ENCODE measurements at regions not wholly inside any gene's neighbourhood (a gene's known extent, or its start where the extent isn't known, plus 50 kb on each side); places are given as distances from the start of the nearest gene placed in this dataset.

DNA sequence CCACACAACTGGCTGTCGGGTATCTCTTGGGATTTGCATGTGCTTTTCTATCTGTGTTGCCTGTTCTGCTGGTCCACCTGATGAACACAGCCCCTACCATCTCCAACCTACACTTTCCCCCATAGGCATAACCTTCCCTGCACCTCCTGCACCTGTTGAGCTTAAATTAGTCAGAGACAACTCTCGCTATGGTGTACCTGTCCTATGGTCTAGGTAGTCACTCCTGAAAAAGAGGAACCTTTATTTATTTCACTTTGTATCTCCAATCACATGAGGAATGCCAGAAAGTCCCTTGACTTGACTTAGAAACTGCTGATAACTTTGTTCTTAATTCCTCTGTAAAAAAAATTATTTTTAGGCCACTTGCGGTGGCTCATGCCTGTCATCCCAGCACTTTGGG is 338.1 kb downstream of the DHRSX start:
- 100% methylated on average over 1 of the region's 3 CpGs for WGBS (ENCODE audit: insufficient coverage)
- DNase-seq, result no peak
- H3K9me3 ChIP-seq (replicated peaks in 1 of 2; ENCODE audit: control insufficient read depth in 1 of 2, insufficient read depth in 1 of 2, low read length in 2 of 2), result peaks cover 0 to 6% of the 10 kb centered on the region in 2 donors
- H3K4me1 Mint-ChIP-seq, result peaks cover 19% of the 10 kb centered on the region
- H3K9ac ChIP-seq (ENCODE audit: insufficient read depth, low read length, poor library complexity, severe bottlenecking), result no peak overlapping the region
- H3K27ac Mint-ChIP-seq, result no peak overlapping the region
- no peaks in the 10 kb centered on the region for H3K27me3 ChIP-seq (ENCODE audit: control insufficient read depth in 2 of 2, insufficient read depth in 2 of 2, low read length in 2 of 2)
- H3K4me1 ChIP-seq (ENCODE audit: control insufficient read depth in 1 of 2, insufficient read depth in 2 of 2, low read length in 2 of 2), result no peaks in the 10 kb centered on the region
- no peak overlapping the region for H3K4me3 ChIP-seq (replicated peaks in 1 of 3; ENCODE audit: low read depth in 2 of 3, low read length in 3 of 3)
- no peak overlapping the region for H2AFZ ChIP-seq (ENCODE audit: insufficient read depth, low read depth, low read length, poor library complexity, severe bottlenecking)
- H4K20me1 ChIP-seq (ENCODE audit: insufficient read depth, low read length), result no peaks in the 10 kb centered on the region
- peaks cover 0 to 4% (median 1%) of the 10 kb centered on the region in 3 donors for H3K27me3 Mint-ChIP-seq (ENCODE audit: low read depth in 3 of 3)
- H3K9me3 Mint-ChIP-seq, result peaks cover 2 to 8% (median 3%) of the 10 kb centered on the region in 7 donors
- no peaks in the 10 kb centered on the region for H3K36me3 ChIP-seq (replicated peaks in 1 of 2; ENCODE audit: control insufficient read depth in 1 of 2, insufficient read depth in 2 of 2, low read length in 2 of 2)
- TF ChIP-seq, protein P1, sequence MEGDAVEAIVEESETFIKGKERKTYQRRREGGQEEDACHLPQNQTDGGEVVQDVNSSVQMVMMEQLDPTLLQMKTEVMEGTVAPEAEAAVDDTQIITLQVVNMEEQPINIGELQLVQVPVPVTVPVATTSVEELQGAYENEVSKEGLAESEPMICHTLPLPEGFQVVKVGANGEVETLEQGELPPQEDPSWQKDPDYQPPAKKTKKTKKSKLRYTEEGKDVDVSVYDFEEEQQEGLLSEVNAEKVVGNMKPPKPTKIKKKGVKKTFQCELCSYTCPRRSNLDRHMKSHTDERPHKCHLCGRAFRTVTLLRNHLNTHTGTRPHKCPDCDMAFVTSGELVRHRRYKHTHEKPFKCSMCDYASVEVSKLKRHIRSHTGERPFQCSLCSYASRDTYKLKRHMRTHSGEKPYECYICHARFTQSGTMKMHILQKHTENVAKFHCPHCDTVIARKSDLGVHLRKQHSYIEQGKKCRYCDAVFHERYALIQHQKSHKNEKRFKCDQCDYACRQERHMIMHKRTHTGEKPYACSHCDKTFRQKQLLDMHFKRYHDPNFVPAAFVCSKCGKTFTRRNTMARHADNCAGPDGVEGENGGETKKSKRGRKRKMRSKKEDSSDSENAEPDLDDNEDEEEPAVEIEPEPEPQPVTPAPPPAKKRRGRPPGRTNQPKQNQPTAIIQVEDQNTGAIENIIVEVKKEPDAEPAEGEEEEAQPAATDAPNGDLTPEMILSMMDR (IDR thresholded peaks at IDR 0.05), result no peak
- no peak overlapping the region for H3K4me2 ChIP-seq (replicated peaks; ENCODE audit: extremely low read depth, low read length, poor library complexity, severe bottlenecking)
- intact Hi-C loops (cut with micrococcal nuclease), result no loop called here
- H3K79me2 ChIP-seq (ENCODE audit: insufficient read depth, low read length), result no peaks in the 10 kb centered on the region
- H3K4me3 Mint-ChIP-seq, result no peak overlapping the region
- no peak overlapping the region for H3K27ac ChIP-seq (ENCODE audit: low read depth in 1 of 2, low read length in 2 of 2)
- H3K36me3 Mint-ChIP-seq, result no peaks in the 10 kb centered on the region

DNA sequence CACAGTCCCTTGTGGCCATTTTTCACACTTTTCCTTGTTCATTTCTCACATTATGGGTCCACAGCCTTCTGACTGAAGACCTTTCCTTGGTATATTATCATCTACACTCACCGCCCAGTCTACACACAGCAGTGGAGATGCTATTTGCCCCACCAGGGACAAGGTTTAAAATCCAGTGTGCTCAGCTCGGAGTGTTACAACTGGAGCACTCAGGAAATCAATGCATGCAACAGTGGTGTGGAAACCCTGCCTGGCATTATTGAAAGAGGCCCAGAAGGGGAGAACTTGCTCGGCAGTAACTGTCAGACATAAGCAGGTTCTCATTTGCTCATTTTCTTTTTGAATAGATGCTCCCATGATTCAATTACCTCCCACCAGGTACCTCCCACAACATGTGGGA is 340.9 kb downstream of the DHRSX start:
- H3K4me2 ChIP-seq (replicated peaks; ENCODE audit: extremely low read depth, low read length, poor library complexity, severe bottlenecking), result no peak overlapping the region
- no peak overlapping the region for H3K4me3 ChIP-seq (replicated peaks in 1 of 3; ENCODE audit: low read depth in 2 of 3, low read length in 3 of 3)
- no peaks in the 10 kb centered on the region for H3K36me3 ChIP-seq (replicated peaks in 1 of 2; ENCODE audit: control insufficient read depth in 1 of 2, insufficient read depth in 2 of 2, low read length in 2 of 2)
- Mint-ChIP-seq H3K27ac (no peak overlapping the region), H3K36me3 (no peaks in the 10 kb centered on the region), H3K9me3 (peaks cover 4 to 18% (median 13%) of the 10 kb centered on the region in 7 donors), H3K27me3 (ENCODE audit: low read depth in 3 of 3) (peaks cover 0 to 2% (median 1%) of the 10 kb centered on the region in 3 donors), H3K4me1 (peaks cover 12% of the 10 kb centered on the region), H3K4me3 (no peak overlapping the region)
- TF ChIP-seq, protein P1 (IDR thresholded peaks at IDR 0.05), result no peak
- no peak overlapping the region for H2AFZ ChIP-seq (ENCODE audit: insufficient read depth, low read depth, low read length, poor library complexity, severe bottlenecking)
- no peaks in the 10 kb centered on the region for H3K79me2 ChIP-seq (ENCODE audit: insufficient read depth, low read length)
- no peak overlapping the region for H3K9ac ChIP-seq (ENCODE audit: insufficient read depth, low read length, poor library complexity, severe bottlenecking)
- no peak overlapping the region for H3K27ac ChIP-seq (ENCODE audit: low read depth in 1 of 2, low read length in 2 of 2)
- H3K4me1 ChIP-seq (ENCODE audit: control insufficient read depth in 1 of 2, insufficient read depth in 2 of 2, low read length in 2 of 2), result no peaks in the 10 kb centered on the region
- WGBS (ENCODE audit: insufficient coverage), result 0% methylated on average over 1 of the region's 3 CpGs
- intact Hi-C loops (cut with micrococcal nuclease), result no loop called here
- peaks cover 0 to 28% of the 10 kb centered on the region in 2 donors for H3K9me3 ChIP-seq (replicated peaks in 1 of 2; ENCODE audit: control insufficient read depth in 1 of 2, insufficient read depth in 1 of 2, low read length in 2 of 2)
- no peak for DNase-seq
- no peaks in the 10 kb centered on the region for H3K27me3 ChIP-seq (ENCODE audit: control insufficient read depth in 2 of 2, insufficient read depth in 2 of 2, low read length in 2 of 2)
- H4K20me1 ChIP-seq (ENCODE audit: insufficient read depth, low read length), result no peaks in the 10 kb centered on the region
